HFFc6 (cell line): ENCODE measurements at regions not wholly inside any gene's neighbourhood (a gene's known extent, or its start where the extent isn't known, plus 50 kb on each side); places are given as distances from the start of the nearest gene placed in this dataset.

Experiments used
- DNase-seq: peaks from one replicate; pipeline ENCODE4 v3.0.0-alpha.2; 2018
- H3K27ac Mint-ChIP-seq: 2 replicates; pipeline ENCODE4 v1.8.0; 2020; ENCODE audit warnings: mild to moderate bottlenecking, mixed read lengths
- H3K27me3 Mint-ChIP-seq: 2 replicates; pipeline ENCODE4 v1.8.0; 2021; ENCODE audit warnings: mild to moderate bottlenecking, moderate library complexity, mixed read lengths; ENCODE audit not compliant: insufficient read depth
- H3K36me3 Mint-ChIP-seq: 2 replicates; pipeline ENCODE4 v1.8.0; 2021; ENCODE audit warnings: low read depth, mixed read lengths
- H3K4me1 Mint-ChIP-seq: 2 replicates; pipeline ENCODE4 v1.8.0; 2020; ENCODE audit warnings: low read depth, mixed read lengths
- H3K4me3 Mint-ChIP-seq: 2 replicates; pipeline ENCODE4 v1.8.0; 2020; ENCODE audit warnings: mild to moderate bottlenecking, moderate library complexity, mixed read lengths
- H3K9me3 Mint-ChIP-seq: 2 replicates; pipeline ENCODE4 v1.8.0; 2020; ENCODE audit warnings: mild to moderate bottlenecking, mixed read lengths
- CTCF ChIP-seq: fragments of 200-600 bp; sonication (generic); IDR thresholded peaks from 2 replicates; pipeline ENCODE4 v1.5.0; 2021; ENCODE audit warnings: antibody characterized with exemption, mild to moderate bottlenecking

GRCh38 chr10:33719005-33719703 is 384.7 kb upstream of the NRP1 start:
- peaks cover 10% of the 10 kb centered on the region for H3K4me1 Mint-ChIP-seq
- TF ChIP-seq CTCF, result no peak
- no peak overlapping the region for H3K4me3 Mint-ChIP-seq
- H3K27ac Mint-ChIP-seq, result no peak overlapping the region
- H3K27me3 Mint-ChIP-seq, result peaks cover 6% of the 10 kb centered on the region; the same call in 1 of the 2 replicates
- no peaks in the 10 kb centered on the region; the same call in 1 of the 2 replicates for H3K9me3 Mint-ChIP-seq
- peaks cover 11% of the 10 kb centered on the region for H3K36me3 Mint-ChIP-seq
- DNase-seq, result no peak

- Mint-ChIP-seq H3K27ac (no peak overlapping the region), H3K36me3 (peaks cover 6% of the 10 kb centered on the region; the same call in 1 of the 2 replicates), H3K27me3 (peaks cover 6% of the 10 kb centered on the region; the same call in 1 of the 2 replicates), H3K4me1 (peaks cover 2% of the 10 kb centered on the region), H3K4me3 (no peak overlapping the region), H3K9me3 (no peaks in the 10 kb centered on the region; the same call in 1 of the 2 replicates)
- DNase-seq, result no peak
- TF ChIP-seq CTCF, result no peak
Observed at GRCh38 chr10:33716501-33717267, 382.2 kb upstream of the NRP1 start.

- TF ChIP-seq CTCF, result no peak
- H3K4me3 Mint-ChIP-seq, result no peak overlapping the region
- H3K27me3 Mint-ChIP-seq, result peaks cover 8% of the 10 kb centered on the region; the same call in 1 of the 2 replicates
- no peak overlapping the region for H3K27ac Mint-ChIP-seq
- H3K36me3 Mint-ChIP-seq, result peaks cover 4% of the 10 kb centered on the region; the same call in 1 of the 2 replicates
- no peaks in the 10 kb centered on the region for H3K4me1 Mint-ChIP-seq
- H3K9me3 Mint-ChIP-seq, result no peaks in the 10 kb centered on the region; the same call in 1 of the 2 replicates
- no peak for DNase-seq
Observed at GRCh38 chr10:33715303-33715975, 381.0 kb upstream of the NRP1 start.

GRCh38 chr10:33712825-33713224 is 378.4 kb upstream of the NRP1 start:
- TF ChIP-seq CTCF, result no peak
- no peaks in the 10 kb centered on the region for H3K9me3 Mint-ChIP-seq
- H3K27me3 Mint-ChIP-seq, result peaks cover 8% of the 10 kb centered on the region
- DNase-seq, result no peak
- H3K27ac Mint-ChIP-seq, result no peak overlapping the region
- no peaks in the 10 kb centered on the region for H3K4me1 Mint-ChIP-seq
- no peak overlapping the region for H3K4me3 Mint-ChIP-seq
- no peaks in the 10 kb centered on the region for H3K36me3 Mint-ChIP-seq

- no peak overlapping the region for H3K27ac Mint-ChIP-seq
Observed at GRCh38 chr10:33710006-33710405, 375.5 kb upstream of the NRP1 start.

More at GRCh38 chr10:33710006-33710405, 375.5 kb upstream of the NRP1 start:
- DNase-seq, result no peak
- Mint-ChIP-seq H3K36me3 (no peaks in the 10 kb centered on the region), H3K9me3 (no peaks in the 10 kb centered on the region), H3K4me1 (peaks cover 23% of the 10 kb centered on the region), H3K27me3 (peaks cover 4% of the 10 kb centered on the region), H3K4me3 (no peak overlapping the region)
- no peak for TF ChIP-seq CTCF
